ENCODE measurements at regions not wholly inside any gene's neighbourhood (a gene's known extent, or its start where the extent isn't known, plus 50 kb on each side); places are given as distances from the start of the nearest gene placed in this dataset.
"Not testable (repeated sequence)": the region's sequence is repeated elsewhere in the genome, so short reads cannot be mapped to it uniquely, and the experiment has no call there.

- H3K4me3 Mint-ChIP-seq, result no peak overlapping the region
- H3K4me1 Mint-ChIP-seq (ENCODE audit: low read depth), result no peaks in the 10 kb centered on the region
- DNase-seq (ENCODE audit: low spot score), result no peak
- H3K36me3 Mint-ChIP-seq (ENCODE audit: low read depth), result no peaks in the 10 kb centered on the region
- H3K27me3 Mint-ChIP-seq (ENCODE audit: low read depth), result no peaks in the 10 kb centered on the region
- no peak overlapping the region for H3K27ac Mint-ChIP-seq
- H3K9me3 Mint-ChIP-seq, result no peaks in the 10 kb centered on the region
These were observed 328.1 kb upstream of the STEAP1 start for GRCh38 chr7:89826121-89826520.

DNA sequence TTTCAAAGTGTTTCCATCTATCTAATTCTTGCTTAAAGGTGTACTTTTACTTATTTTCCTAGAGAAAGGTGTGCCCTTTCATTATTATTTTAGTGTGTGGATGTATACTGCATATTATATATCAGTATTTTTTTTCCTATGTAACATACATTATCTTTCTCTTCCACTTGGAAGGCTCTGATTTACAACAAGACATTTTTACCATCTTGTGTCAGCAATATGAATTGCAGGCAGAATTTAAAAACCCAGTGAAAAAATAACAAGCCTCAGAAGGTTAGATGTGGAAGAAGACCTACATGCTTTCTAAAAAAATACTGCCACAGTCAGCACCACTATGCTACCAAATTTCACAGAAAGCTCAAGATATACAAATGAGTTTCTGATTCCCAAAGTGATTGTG is 327.7 kb upstream of the STEAP1 start:
- no peaks in the 10 kb centered on the region for H3K36me3 Mint-ChIP-seq (ENCODE audit: low read depth)
- H3K4me3 Mint-ChIP-seq, result no peak overlapping the region
- H3K9me3 Mint-ChIP-seq, result no peaks in the 10 kb centered on the region
- no peaks in the 10 kb centered on the region for H3K4me1 Mint-ChIP-seq (ENCODE audit: low read depth)
- H3K27ac Mint-ChIP-seq, result no peak overlapping the region
- DNase-seq (ENCODE audit: low spot score), result no peak
- H3K27me3 Mint-ChIP-seq (ENCODE audit: low read depth), result no peaks in the 10 kb centered on the region

GRCh38 chr7:89837515-89837914 is 316.8 kb upstream of the STEAP1 start:
- no peak for DNase-seq (ENCODE audit: low spot score)
- Mint-ChIP-seq H3K27me3 (ENCODE audit: low read depth) (no peaks in the 10 kb centered on the region), H3K36me3 (ENCODE audit: low read depth) (no peaks in the 10 kb centered on the region), H3K4me1 (ENCODE audit: low read depth) (peaks cover 4% of the 10 kb centered on the region), H3K4me3 (no peak overlapping the region), H3K9me3 (no peaks in the 10 kb centered on the region), H3K27ac (no peak overlapping the region)

GRCh38 chr7:89839329-89839728 is 314.9 kb upstream of the STEAP1 start:
- Mint-ChIP-seq H3K9me3 (no peaks in the 10 kb centered on the region), H3K27me3 (ENCODE audit: low read depth) (no peaks in the 10 kb centered on the region), H3K4me3 (peak overlapping the region; percentile 34), H3K27ac (peak overlapping the region; percentile 45), H3K36me3 (ENCODE audit: low read depth) (no peaks in the 10 kb centered on the region), H3K4me1 (ENCODE audit: low read depth) (peaks cover 4% of the 10 kb centered on the region)
- DNase-seq (ENCODE audit: low spot score), result no peak

DNA sequence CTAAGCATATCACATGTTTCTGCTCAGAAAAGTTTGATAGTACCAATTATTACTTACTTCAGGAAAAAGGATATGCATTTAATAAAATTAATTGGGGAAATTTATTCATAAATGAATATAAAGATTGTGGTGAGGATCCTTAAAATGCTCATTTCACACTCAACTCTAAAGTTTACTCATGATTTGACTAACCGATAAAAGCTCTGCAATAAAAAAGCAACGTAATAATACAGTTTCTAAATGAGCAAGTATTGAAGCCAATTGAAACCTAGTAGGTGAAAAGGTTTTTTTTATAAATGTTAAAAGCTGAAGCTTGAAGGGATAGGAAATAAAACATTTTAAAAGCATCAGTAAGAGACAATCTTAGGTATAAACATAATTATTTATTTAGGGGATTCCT is 308.3 kb upstream of the STEAP1 start:
- DNase-seq (ENCODE audit: low spot score), result no peak
- no peaks in the 10 kb centered on the region for H3K9me3 Mint-ChIP-seq
- no peak overlapping the region for H3K4me3 Mint-ChIP-seq
- H3K36me3 Mint-ChIP-seq (ENCODE audit: low read depth), result no peaks in the 10 kb centered on the region
- no peak overlapping the region for H3K27ac Mint-ChIP-seq
- H3K27me3 Mint-ChIP-seq (ENCODE audit: low read depth), result no peaks in the 10 kb centered on the region
- H3K4me1 Mint-ChIP-seq (ENCODE audit: low read depth), result no peaks in the 10 kb centered on the region

- no peak for DNase-seq (ENCODE audit: low spot score)
- H3K9me3 Mint-ChIP-seq, result no peaks in the 10 kb centered on the region
- no peaks in the 10 kb centered on the region for H3K4me1 Mint-ChIP-seq (ENCODE audit: low read depth)
- H3K36me3 Mint-ChIP-seq (ENCODE audit: low read depth), result no peaks in the 10 kb centered on the region
- H3K27me3 Mint-ChIP-seq (ENCODE audit: low read depth), result no peaks in the 10 kb centered on the region
- H3K27ac Mint-ChIP-seq, result no peak overlapping the region
- no peak overlapping the region for H3K4me3 Mint-ChIP-seq
These were observed 305.2 kb upstream of the STEAP1 start for GRCh38 chr7:89849052-89849451.

DNA sequence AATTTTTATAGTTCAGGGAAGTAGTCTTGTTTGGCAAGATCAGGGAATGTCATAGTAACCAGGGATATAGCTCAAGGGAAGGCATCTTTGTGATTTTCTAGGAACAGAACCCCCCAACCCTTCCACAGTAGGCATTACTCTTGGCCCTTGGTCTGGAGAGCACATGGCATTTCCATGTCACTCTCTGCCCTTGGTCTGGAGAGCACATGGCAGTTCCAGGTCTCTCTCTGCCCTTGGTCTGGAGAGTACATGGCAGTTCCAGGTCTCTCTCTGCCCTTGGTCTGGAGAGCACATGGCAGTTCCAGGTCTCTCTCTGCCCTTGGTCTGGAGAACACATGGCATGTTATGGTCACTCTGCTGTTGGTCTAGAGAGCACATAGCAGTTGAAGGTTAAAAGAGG is 297.2 kb upstream of the STEAP1 start:
- not testable (repeated sequence) for H3K4me3 Mint-ChIP-seq; H3K9me3 Mint-ChIP-seq; DNase-seq (ENCODE audit: low spot score); H3K36me3 Mint-ChIP-seq (ENCODE audit: low read depth); H3K27ac Mint-ChIP-seq; H3K27me3 Mint-ChIP-seq (ENCODE audit: low read depth); H3K4me1 Mint-ChIP-seq (ENCODE audit: low read depth)

- Mint-ChIP-seq H3K9me3 (peaks cover 7% of the 10 kb centered on the region), H3K27me3 (ENCODE audit: low read depth) (no peaks in the 10 kb centered on the region), H3K4me3 (no peak overlapping the region), H3K27ac (no peak overlapping the region), H3K36me3 (ENCODE audit: low read depth) (no peaks in the 10 kb centered on the region), H3K4me1 (ENCODE audit: low read depth) (no peaks in the 10 kb centered on the region)
- no peak for DNase-seq (ENCODE audit: low spot score)
These were observed 296.5 kb upstream of the STEAP1 start for GRCh38 chr7:89857767-89858166.

DNA sequence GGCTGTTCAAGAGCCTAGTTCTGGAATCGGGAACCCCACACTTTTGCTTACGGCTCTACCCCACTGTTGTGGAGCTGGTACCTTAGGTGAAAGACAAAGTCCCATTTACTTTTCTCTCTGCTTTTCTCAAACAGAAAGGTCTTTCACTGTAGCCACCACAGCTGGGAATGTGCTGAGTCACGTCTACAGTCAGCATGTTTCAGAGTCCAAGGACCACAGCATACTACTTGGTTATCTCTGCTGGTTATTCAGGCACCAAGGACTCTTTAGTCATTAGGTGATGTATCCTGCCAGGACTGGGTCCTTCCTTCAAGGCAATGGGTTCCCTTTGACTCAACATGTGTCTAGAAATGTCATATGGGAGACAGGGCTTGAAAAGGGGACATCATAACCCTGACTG is 266.8 kb upstream of the STEAP1 start:
- Mint-ChIP-seq H3K9me3 (no peaks in the 10 kb centered on the region), H3K4me3 (no peak overlapping the region), H3K4me1 (ENCODE audit: low read depth) (no peaks in the 10 kb centered on the region), H3K27me3 (ENCODE audit: low read depth) (no peaks in the 10 kb centered on the region), H3K36me3 (ENCODE audit: low read depth) (no peaks in the 10 kb centered on the region), H3K27ac (no peak overlapping the region)
- no peak for DNase-seq (ENCODE audit: low spot score)

DNA sequence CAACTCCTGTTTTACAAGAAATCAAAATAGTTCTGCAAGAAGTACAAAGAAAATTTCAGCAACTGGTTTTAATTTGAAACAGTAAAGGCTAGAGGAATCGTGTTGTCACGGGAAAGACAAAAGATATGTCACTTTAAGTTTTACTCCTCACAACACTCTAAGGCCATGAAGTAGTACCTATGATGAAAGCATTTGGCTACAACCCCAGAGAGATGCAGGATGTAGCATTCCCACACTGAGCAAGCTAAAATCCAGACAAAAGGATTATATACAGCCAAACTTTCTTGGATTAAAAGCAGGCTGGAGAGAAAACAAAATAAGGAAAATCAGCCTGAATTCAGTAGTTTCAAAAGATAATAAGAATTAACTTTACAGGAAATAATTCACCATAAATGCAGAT is 245.5 kb upstream of the STEAP1 start:
- no peaks in the 10 kb centered on the region for H3K9me3 Mint-ChIP-seq
- no peaks in the 10 kb centered on the region for H3K36me3 Mint-ChIP-seq (ENCODE audit: low read depth)
- no peak for DNase-seq (ENCODE audit: low spot score)
- H3K4me3 Mint-ChIP-seq, result no peak overlapping the region
- H3K27ac Mint-ChIP-seq, result no peak overlapping the region
- H3K27me3 Mint-ChIP-seq (ENCODE audit: low read depth), result no peaks in the 10 kb centered on the region
- H3K4me1 Mint-ChIP-seq (ENCODE audit: low read depth), result no peaks in the 10 kb centered on the region

GRCh38 chr7:89914711-89915110 is 239.6 kb upstream of the STEAP1 start:
- Mint-ChIP-seq H3K4me1 (ENCODE audit: low read depth) (no peaks in the 10 kb centered on the region), H3K36me3 (ENCODE audit: low read depth) (no peaks in the 10 kb centered on the region), H3K4me3 (no peak overlapping the region), H3K9me3 (no peaks in the 10 kb centered on the region), H3K27ac (no peak overlapping the region), H3K27me3 (ENCODE audit: low read depth) (no peaks in the 10 kb centered on the region)
- no peak for DNase-seq (ENCODE audit: low spot score)

DNA sequence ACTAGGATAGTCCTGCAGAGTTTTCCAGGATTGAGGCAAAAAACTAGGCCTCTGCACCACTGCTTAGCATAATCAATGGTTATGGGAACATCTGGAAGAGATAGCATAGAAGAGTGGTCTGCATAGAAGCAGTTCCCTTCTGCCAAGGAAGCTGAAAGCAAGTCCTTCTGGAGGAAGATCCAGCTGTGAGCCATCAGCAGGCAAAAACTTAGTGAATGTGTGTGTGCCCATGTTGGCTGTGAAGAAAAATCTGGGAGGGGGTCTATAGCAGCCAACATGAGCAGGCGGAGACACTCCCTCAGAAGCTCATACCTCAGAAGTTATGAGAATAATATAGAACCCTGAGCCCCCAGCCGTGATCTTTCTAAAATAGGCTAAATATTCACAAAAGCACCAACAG is 228.1 kb upstream of the STEAP1 start:
- no peak overlapping the region for H3K4me3 Mint-ChIP-seq
- H3K27ac Mint-ChIP-seq, result no peak overlapping the region
- H3K36me3 Mint-ChIP-seq (ENCODE audit: low read depth), result no peaks in the 10 kb centered on the region
- H3K4me1 Mint-ChIP-seq (ENCODE audit: low read depth), result no peaks in the 10 kb centered on the region
- DNase-seq (ENCODE audit: low spot score), result no peak
- H3K27me3 Mint-ChIP-seq (ENCODE audit: low read depth), result no peaks in the 10 kb centered on the region
- peaks cover 8% of the 10 kb centered on the region for H3K9me3 Mint-ChIP-seq

- no peaks in the 10 kb centered on the region for H3K36me3 Mint-ChIP-seq (ENCODE audit: low read depth)
- peaks cover 8% of the 10 kb centered on the region for H3K9me3 Mint-ChIP-seq
- DNase-seq (ENCODE audit: low spot score), result no peak
- no peaks in the 10 kb centered on the region for H3K27me3 Mint-ChIP-seq (ENCODE audit: low read depth)
- H3K27ac Mint-ChIP-seq, result no peak overlapping the region
- H3K4me1 Mint-ChIP-seq (ENCODE audit: low read depth), result no peaks in the 10 kb centered on the region
- no peak overlapping the region for H3K4me3 Mint-ChIP-seq
These were observed 227.6 kb upstream of the STEAP1 start for GRCh38 chr7:89926701-89927100.

DNA sequence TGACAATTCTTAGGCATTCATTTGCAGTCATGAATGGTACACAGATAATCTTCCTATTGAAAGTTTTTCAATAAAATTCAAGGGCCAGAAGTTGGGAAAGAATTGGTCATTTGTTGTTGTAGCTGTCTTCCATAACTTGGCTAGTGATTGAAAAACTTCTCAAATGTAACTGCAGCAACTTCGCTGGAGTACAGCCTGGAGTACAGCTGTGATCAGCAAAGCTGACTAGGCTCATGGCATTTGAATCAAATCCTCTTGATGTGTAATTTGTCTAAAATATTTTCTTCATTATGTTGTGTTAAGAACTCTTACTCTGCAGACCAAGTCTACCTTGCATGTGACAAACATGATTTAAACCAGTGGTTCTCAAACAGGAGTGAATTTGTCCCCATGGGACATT is 226.5 kb upstream of the STEAP1 start:
- H3K4me1 Mint-ChIP-seq (ENCODE audit: low read depth), result no peaks in the 10 kb centered on the region

GRCh38 chr7:89928451-89928850 is 225.8 kb upstream of the STEAP1 start:
- Mint-ChIP-seq H3K9me3 (peaks cover 8% of the 10 kb centered on the region), H3K27me3 (ENCODE audit: low read depth) (no peaks in the 10 kb centered on the region), H3K27ac (no peak overlapping the region), H3K4me1 (ENCODE audit: low read depth) (no peaks in the 10 kb centered on the region), H3K36me3 (ENCODE audit: low read depth) (no peaks in the 10 kb centered on the region), H3K4me3 (no peak overlapping the region)
- no peak for DNase-seq (ENCODE audit: low spot score)

More for the DNA sequence above, 226.5 kb upstream of the STEAP1 start:
- DNase-seq (ENCODE audit: low spot score), result no peak
- Mint-ChIP-seq H3K9me3 (peaks cover 8% of the 10 kb centered on the region), H3K27ac (no peak overlapping the region), H3K4me3 (no peak overlapping the region), H3K36me3 (ENCODE audit: low read depth) (no peaks in the 10 kb centered on the region), H3K27me3 (ENCODE audit: low read depth) (no peaks in the 10 kb centered on the region)

Measured in T-helper 2 cell treated with Interferon-gamma antibody and Interleukin-4, amounts not matched to agents 5 μg/mL and 100 μg/mL, for 36 hours (primary cell).